ENCODE measurements at regions not wholly inside any gene's neighbourhood (a gene's known extent, or its start where the extent isn't known, plus 50 kb on each side); places are given as distances from the start of the nearest gene placed in this dataset.

DNA sequence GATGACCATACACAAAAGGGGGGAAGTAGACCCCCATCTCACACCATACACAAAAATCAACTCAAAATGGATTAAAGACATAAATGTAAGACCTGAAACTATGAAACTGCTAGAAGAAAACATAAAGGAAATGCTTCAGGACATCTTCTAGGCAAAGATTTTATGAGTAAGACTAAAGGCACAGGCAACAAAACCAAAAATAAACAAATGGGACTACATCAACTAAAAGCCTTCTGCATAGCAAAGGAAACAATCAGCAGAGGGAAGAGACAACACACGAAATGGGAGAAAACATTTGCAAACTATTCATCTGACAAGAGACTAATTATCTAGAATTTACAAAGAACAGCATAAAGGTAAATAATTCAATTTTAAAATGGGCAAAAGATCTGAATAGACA lies 152.1 kb downstream of the AXIN2 start (continued):
- TF ChIP-seq, protein P1, sequence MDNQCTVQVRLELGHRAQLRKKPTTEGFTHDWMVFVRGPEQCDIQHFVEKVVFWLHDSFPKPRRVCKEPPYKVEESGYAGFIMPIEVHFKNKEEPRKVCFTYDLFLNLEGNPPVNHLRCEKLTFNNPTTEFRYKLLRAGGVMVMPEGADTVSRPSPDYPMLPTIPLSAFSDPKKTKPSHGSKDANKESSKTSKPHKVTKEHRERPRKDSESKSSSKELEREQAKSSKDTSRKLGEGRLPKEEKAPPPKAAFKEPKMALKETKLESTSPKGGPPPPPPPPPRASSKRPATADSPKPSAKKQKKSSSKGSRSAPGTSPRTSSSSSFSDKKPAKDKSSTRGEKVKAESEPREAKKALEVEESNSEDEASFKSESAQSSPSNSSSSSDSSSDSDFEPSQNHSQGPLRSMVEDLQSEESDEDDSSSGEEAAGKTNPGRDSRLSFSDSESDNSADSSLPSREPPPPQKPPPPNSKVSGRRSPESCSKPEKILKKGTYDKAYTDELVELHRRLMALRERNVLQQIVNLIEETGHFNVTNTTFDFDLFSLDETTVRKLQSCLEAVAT (IDR thresholded peaks at IDR 0.05), result no peak
- TF ChIP-seq RHOXF2B (CRISPR knock-in tag; conservative IDR thresholded peaks at IDR 0.05) (no peak), NR2C2 (CRISPR knock-in tag; IDR thresholded peaks at IDR 0.05) (no peak), NR2C2 (tag; IDR thresholded peaks at IDR 0.05) (no peak), BMI1 (IDR thresholded peaks at IDR 0.05; ENCODE audit: low read length) (no peak), POLR2AphosphoS5 (IDR thresholded peaks at IDR 0.05; ENCODE audit: control insufficient read depth, insufficient read depth, low read depth, low read length) (no peak)
- TF ChIP-seq, protein P2, sequence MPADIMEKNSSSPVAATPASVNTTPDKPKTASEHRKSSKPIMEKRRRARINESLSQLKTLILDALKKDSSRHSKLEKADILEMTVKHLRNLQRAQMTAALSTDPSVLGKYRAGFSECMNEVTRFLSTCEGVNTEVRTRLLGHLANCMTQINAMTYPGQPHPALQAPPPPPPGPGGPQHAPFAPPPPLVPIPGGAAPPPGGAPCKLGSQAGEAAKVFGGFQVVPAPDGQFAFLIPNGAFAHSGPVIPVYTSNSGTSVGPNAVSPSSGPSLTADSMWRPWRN (IDR thresholded peaks at IDR 0.05; ENCODE audit: low read depth), result no peak

DNA sequence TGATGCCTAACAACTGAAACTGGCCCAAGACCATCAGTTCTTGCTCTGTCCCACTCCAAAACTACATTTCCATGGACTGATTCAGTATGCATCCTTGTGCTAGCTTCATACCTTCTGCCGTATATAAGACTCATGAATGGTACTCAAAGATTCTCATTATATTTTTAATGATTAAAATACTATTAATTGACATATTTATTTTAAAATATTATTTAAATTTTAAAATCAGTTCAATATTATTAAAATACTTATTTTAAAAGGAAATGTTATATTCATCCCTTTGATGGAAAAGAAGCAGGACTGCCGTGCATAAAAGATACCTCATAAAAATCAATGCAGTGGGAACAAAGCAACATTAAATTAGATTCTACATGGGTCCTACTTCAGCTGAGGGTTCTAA lies 153.4 kb downstream of the AXIN2 start:
- no peak overlapping the region for H3K27ac ChIP-seq (ENCODE audit: extremely low read depth, low read depth, low read length)
- no peaks in the 10 kb centered on the region for H3K27me3 ChIP-seq (ENCODE audit: control insufficient read depth in 2 of 2, insufficient read depth in 2 of 2, low read length in 2 of 2)
- DNase-seq (ENCODE audit: extremely low read depth in 1 of 4, low spot score in 3 of 4), result no peak
- BruUV-seq (replicated peaks), result no TSS peak
- no peaks in the 10 kb centered on the region for H4K20me1 ChIP-seq (replicated peaks; ENCODE audit: control insufficient read depth, insufficient read depth, low read length)
- no peaks in the 10 kb centered on the region for H3K9me3 ChIP-seq (replicated peaks; ENCODE audit: control insufficient read depth, insufficient read depth, low read depth, low read length)
- H3K36me3 ChIP-seq (ENCODE audit: control insufficient read depth, insufficient read depth, low read length), result no peaks in the 10 kb centered on the region
- no peak for FAIRE-seq
- H3K9ac ChIP-seq (ENCODE audit: insufficient read depth in 1 of 2, low read depth in 2 of 2, low read length in 2 of 2), result no peak overlapping the region
- no peak overlapping the region for H3K4me2 ChIP-seq (ENCODE audit: insufficient read depth, low read length)
- intact Hi-C loops (cut with micrococcal nuclease), result no loop called here
- H3K4me3 ChIP-seq, result no peak overlapping the region
- ATAC-seq, result no peak
- H3K9me1 ChIP-seq (ENCODE audit: control insufficient read depth, insufficient read depth, low read length), result peaks cover 2% of the 10 kb centered on the region
- CTCF ChIA-PET (ENCODE audit: low intra/inter-chr PET ratio), result no interaction called here
- no peaks in the 10 kb centered on the region for H3K4me1 ChIP-seq (replicated peaks in 1 of 2; ENCODE audit: control insufficient read depth in 2 of 2, insufficient read depth in 2 of 2, low read length in 2 of 2)
- in situ Hi-C loops (cut with MboI), result no loop called here
- no peaks in the 10 kb centered on the region for H3K79me2 ChIP-seq (ENCODE audit: control insufficient read depth, insufficient read depth, low read length)
- POLR2A ChIA-PET, result interaction anchor here (0.6 kb wide), 2 partner anchors 10 to 39 kb away, joined by 3 to 4 read pairs; no protein-coding TSS in a partner anchor
- no peak overlapping the region for H2AFZ ChIP-seq (ENCODE audit: low read depth, low read length)
- WGBS (ENCODE audit: insufficient coverage, low coverage, missing lambda C conversion rate), result 3% methylated on average over 2 of the region's 2 CpGs
- TF ChIP-seq HNRNPL (IDR thresholded peaks at IDR 0.05; ENCODE audit: low read depth, low read length) (no peak), TGIF2 (CRISPR knock-in tag; IDR thresholded peaks at IDR 0.05) (no peak), STAG1 (CRISPR knock-in tag; IDR thresholded peaks at IDR 0.05; ENCODE audit: borderline replicate concordance) (no peak), PHB (CRISPR knock-in tag; IDR thresholded peaks at IDR 0.05) (no peak), SAFB (IDR thresholded peaks at IDR 0.05; ENCODE audit: borderline replicate concordance, low read depth, low read length) (no peak), PBX2 (CRISPR knock-in tag; IDR thresholded peaks at IDR 0.05; ENCODE audit: low read depth) (no peak), PBX2 (tag; conservative IDR thresholded peaks at IDR 0.05; ENCODE audit: low read depth) (no peak), ZNF511 (CRISPR knock-in tag; IDR thresholded peaks at IDR 0.05) (no peak), RNF2 (IDR thresholded peaks at IDR 0.05) (no peak)
